GM20000 (cell line): ENCODE measurements at regions not wholly inside any gene's neighbourhood (a gene's known extent, or its start where the extent isn't known, plus 50 kb on each side); places are given as distances from the start of the nearest gene placed in this dataset.

Experiments used
- DNase-seq: peaks from one replicate; pipeline ENCODE4 v3.0.0; 2012; ENCODE audit warnings: low spot score
- CTCF ChIP-seq: IDR thresholded peaks from 2 replicates; pipeline ENCODE4 v1.5.1; 2012; ENCODE audit warnings: mild to moderate bottlenecking, control low read depth; ENCODE audit errors: extremely low read depth, missing control alignments

- no peak for TF ChIP-seq CTCF
- no peak for DNase-seq
Observed at GRCh38 chr21:27057997-27058396, 91.1 kb upstream of the ADAMTS5 start.

GRCh38 chr21:27047658-27048314, 80.9 kb upstream of the ADAMTS5 start:
- DNase-seq, result no peak
- TF ChIP-seq CTCF, result no peak

- DNase-seq, result no peak
- no peak for TF ChIP-seq CTCF
Observed at GRCh38 chr21:27047283-27047657, 80.4 kb upstream of the ADAMTS5 start.

- no peak for TF ChIP-seq CTCF
- no peak for DNase-seq
Observed at GRCh38 chr21:27045281-27045985, 78.5 kb upstream of the ADAMTS5 start.

- no peak for TF ChIP-seq CTCF
- DNase-seq, result no peak
Observed at GRCh38 chr21:27043377-27043776, 76.5 kb upstream of the ADAMTS5 start.

- no peak for DNase-seq
- no peak for TF ChIP-seq CTCF
Observed at GRCh38 chr21:27040738-27041469, 74.0 kb upstream of the ADAMTS5 start.

GRCh38 chr21:27036736-27037301, 69.9 kb upstream of the ADAMTS5 start:
- TF ChIP-seq CTCF, result no peak

More at GRCh38 chr21:27036736-27037301, 69.9 kb upstream of the ADAMTS5 start:
- DNase-seq, result no peak
